NOMO-1 treated with dmso at 0.1 percent for 144 hours (cell line): ENCODE measurements at regions not wholly inside any gene's neighbourhood (a gene's known extent, or its start where the extent isn't known, plus 50 kb on each side); places are given as distances from the start of the nearest gene placed in this dataset.

Experiments used
- DNase-seq: peaks from one replicate; lab custom pipeline; 2025; ENCODE audit not compliant: unreplicated experiment; lab: John Stamatoyannopoulos, UW

- DNase-seq: no peak
Measured at GRCh38 chr1:185581961-185582725, 152.0 kb upstream of the HMCN1 start.

DNA sequence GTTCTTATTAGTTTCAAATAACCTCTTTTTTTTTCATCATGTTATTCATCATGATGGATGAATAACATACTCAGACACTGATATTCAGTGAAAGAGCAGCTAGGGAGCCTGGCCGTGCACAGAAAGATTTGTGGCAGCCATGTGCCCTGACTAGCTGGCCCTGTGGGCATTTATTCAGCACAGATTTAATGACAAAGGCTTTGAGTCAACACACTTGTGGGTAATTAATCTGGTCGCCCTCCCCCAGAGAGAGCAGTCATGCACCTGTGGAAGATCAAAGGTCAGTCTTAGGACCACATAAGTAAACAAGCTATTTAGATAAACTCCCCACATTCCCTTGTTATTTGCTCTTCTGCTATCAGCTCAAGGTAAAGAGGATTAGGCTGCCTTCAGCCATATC is 153.2 kb upstream of the HMCN1 start:
- DNase-seq: no peak

- DNase-seq: no peak
Measured at GRCh38 chr1:185578293-185578692, 155.9 kb upstream of the HMCN1 start.

GRCh38 chr1:185574139-185574875 is 159.9 kb upstream of the HMCN1 start:
- no peak for DNase-seq

DNA sequence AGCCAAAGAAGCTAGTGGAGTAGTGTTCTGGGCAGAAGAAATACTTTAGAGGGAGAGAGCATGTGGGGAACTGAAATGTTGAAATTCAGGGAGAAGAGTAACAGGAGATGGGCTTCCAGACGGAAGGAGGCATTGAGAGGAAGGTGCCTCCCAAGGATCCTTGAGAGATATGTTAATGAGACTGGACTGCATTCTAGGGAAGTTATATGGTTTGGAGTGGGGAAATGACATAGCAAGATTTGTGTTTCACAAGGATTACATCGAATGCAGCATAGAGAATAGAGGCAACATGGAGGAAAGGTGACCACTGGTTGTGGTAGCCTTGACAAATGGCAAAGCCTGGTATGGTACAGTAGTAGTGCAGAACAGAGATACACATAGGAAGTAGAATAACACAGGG is 160.5 kb upstream of the HMCN1 start:
- DNase-seq: no peak

GRCh38 chr1:185573162-185573561 is 161.0 kb upstream of the HMCN1 start:
- no peak for DNase-seq

DNA sequence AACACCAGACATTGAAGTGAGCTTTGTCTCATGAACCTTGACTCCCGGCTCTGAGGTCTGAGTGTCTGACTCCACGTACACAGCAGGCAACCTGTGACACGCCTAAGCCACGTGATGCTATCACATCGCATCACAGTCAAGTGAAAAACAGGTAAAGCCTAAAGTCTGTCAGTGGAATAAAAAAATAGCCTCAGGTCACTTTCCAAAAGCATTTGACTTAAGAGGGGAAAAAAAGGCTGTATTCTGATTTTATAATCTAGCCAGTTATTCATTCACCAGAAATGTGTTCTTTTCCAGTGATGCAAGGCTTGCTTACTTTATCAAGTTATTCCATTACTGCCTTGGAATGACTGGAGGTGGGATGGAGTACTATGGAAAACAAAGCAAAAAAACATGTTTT is 163.2 kb upstream of the HMCN1 start:
- DNase-seq: no peak

DNA sequence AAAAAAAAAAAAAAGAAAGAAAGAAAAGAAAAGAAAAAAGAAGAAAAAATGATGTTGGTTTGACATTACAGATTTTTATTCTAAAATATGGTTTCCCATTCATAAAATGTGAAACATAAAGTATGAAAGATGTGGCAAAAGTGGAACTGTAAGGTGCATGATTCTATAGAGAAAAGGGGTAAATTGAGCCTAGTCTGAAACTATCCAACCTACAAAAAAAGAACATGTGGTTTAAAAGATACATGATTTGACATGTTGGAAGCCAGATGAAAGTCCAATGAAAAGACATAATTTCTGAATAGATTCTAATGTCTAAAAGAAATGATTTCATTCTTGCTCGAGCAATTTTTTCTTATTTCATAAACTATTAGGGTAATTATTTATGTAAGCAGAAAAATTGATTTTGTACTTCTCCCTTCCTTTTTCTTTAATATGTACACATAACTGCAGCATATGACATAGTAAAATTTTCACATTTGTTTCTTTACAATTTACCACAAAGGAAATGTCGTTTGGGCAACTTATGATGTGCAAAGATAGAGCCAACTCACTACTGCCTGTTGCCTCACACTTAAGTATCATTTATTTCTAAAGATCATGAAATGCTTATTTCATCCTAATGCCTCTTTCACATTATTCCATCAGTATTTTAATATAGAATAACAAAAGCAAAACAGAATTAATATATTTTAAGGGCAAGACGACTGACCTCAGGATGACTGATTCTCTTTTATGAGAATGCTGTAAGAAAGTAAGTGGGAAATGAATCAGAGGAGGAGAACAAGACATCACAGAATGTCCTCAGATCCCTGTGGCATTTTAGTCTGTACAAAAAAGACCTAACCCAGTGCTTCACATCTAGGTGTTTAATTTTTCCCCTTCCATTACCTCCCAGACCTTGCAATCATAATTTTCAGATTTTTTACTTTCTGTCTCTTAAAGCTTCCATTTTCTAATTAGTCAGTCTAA is 165.8 kb upstream of the HMCN1 start:
- DNase-seq: peak; percentile 27

DNA sequence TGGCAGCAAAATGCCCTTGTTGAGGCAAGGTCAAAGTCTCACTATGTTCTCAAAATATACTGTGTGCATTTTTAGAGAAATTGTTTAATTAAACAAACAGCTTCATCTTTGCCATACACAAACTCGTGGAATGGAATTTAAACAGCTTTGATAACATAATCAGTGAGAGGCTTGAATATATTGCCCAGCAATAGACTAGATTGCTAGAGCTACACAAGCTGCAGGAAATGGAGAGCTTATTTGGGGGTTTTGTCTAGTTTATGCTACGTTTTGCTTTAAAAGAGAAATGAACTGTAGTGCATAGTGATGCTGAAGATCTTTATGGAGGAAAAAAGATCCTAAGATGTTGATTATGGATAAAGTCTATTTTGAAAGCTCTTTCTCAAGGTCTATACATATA is 166.8 kb upstream of the HMCN1 start:
- no peak for DNase-seq

GRCh38 chr1:185566995-185567394 is 167.2 kb upstream of the HMCN1 start:
- peak; percentile 28 for DNase-seq

DNA sequence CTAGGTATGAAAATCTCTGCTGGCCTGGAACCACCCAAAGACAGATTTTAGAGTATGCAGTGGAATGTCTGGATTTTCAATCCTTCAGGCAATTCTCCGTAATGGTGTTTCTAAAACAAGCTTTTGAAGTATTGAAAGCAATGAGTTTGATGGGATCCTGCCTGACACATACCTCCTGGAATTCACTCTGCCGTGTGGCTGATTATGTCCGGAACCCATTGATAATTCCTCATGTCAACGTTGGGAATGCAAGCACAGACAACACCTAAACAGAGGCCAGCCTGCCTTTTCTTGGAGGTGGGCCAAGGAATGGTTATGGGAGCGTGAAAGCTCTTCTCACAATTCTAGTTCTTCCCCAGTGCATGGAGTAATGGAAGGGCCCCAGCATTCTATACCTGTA is 168.9 kb upstream of the HMCN1 start:
- no peak for DNase-seq

- no peak for DNase-seq
Measured at GRCh38 chr1:185564816-185565215, 169.4 kb upstream of the HMCN1 start.

DNA sequence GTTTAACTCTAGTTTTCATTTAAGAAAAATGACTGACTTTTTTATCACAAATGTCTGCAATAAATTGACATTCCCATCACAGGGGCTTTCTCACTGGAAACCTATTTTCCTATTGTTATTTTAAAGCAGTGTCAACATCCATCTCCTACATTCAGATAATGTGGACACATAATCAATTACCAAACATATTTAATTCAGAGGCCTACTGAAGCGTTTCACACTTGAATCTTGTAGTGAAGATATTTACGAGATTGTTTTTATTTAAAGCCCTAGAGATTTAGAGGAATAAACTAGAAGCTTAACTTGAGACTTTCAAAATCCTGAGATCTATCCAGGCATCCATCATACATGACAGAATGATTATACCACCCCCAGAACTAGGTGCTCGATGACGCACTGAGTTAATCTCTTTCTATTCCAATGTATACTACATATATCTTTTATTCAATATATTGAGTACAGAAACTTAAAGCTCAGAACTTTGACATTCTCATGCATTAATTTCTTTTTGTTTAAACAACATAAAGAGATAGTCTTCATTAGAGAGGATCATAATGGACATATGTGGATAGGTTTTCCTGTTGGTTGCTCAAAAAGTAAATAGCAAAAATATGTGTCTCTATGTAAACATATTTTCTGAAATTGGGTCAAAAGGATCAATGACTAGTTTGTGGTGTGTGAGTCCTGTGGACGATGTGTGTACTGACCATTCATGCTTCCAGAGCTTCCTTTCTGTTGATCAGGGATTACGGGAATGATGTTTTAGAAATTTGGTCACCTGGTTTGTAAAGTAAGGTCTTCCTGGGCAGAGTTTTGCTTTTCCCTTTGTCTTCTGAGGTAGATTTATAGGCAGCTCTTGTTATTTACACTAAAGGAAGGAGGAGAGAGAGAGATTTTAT is 171.5 kb upstream of the HMCN1 start:
- DNase-seq: no peak

DNA sequence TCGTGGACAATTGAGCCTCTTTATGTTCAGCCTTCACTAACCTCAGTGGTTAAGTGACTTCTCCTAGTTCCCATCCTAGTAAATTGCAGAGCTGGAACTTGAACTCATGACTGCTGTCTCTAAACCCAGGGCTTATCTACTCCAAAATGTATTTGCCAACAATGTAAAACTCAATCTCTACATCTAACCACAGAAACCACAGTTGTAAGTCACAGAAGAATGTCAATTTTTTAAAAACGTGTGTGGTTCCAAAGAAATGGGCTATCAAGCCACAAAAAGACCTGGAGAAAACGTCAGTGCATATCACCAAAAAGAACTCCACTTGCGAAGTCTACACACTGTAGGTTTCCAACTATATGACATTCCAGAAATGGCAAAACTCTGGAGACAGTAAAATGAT is 172.6 kb upstream of the HMCN1 start:
- DNase-seq: no peak

DNA sequence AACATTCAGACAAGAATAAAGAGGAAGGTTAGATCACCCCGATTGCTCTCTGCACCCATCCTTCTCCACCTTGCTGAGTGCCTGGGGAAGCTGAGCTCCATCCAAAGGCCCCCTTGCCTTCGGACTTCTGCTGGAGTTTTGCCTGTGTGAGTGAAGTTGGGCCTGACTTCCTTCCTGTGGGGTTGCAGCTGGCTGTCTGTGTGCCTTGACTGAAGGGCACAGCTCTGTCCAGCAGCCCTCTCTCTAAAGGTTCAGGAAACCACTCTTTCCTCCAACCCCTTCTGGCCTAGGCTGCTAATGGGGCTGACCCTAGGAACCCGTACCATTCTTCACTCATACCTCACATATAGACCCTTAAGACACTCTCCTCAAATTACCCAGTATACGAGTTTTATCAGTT is 173.4 kb upstream of the HMCN1 start:
- no peak for DNase-seq

DNA sequence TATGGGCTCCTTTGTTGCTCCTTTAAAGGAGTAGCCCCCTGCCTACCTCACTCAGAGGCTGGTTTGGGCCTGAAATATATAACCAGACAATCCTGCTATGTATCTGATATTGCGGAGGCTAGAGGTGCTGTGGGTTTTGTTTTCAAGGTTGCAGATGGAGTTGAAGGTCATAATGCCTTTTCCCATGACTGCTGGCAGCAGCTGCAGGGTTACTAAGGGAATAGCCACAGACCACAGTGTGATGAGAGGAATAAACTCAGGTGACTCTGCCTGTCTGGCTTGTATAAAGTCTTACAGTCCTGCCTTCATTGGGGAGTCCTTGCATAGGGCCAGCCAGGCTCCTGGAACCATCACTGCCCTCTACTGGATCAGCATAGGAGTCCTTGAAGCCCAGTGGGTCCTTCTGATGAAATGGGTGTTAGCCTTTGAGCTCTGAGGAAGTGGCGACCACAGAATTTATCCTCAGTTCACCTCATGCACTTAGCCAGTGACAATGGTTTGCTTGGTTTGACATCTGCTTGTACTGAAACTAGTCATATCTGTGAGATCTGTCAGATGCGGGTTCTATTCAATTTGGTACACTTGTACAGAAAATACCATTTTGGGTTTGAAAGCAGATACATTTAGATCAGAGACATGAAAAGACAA is 174.4 kb upstream of the HMCN1 start:
- peak; percentile 62 for DNase-seq

DNA sequence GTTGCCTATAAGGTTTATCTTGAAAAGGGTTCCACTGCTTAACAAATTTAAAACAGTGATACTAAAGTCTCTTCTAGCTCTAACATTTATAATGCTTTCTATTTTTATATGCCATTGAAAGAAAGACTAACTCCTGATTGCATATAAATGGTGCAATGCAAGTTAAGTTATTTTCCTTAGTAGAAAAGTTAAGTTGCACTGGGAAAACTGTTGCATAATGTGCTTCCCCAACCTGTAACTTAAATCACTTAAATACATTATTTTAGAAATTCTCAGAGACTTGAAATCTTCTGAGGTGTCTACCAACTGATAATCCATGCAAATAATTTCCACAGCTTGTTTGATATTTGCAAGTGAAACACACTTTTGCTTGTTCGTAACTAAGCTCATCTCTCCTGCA is 175.0 kb upstream of the HMCN1 start:
- no peak for DNase-seq

DNA sequence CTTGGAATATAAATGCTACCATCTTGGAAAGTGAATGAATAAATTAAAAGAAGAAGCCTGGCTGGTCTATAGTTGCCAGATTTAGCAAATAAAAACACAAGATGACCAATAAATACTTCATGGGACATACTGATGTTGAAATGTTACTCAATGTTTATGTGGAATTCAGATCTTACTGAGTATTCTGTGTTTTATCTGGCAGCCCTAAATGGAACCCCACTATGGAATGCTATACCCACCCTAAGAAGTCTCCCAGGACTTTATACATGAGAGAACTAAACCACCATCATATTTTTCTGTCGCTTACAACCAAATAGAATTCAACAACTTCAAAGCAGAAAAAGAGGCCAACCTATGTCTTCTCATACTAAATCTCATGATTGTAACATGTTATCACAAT is 177.6 kb upstream of the HMCN1 start:
- no peak for DNase-seq

GRCh38 chr1:185555743-185556142 is 178.4 kb upstream of the HMCN1 start:
- no peak for DNase-seq

DNA sequence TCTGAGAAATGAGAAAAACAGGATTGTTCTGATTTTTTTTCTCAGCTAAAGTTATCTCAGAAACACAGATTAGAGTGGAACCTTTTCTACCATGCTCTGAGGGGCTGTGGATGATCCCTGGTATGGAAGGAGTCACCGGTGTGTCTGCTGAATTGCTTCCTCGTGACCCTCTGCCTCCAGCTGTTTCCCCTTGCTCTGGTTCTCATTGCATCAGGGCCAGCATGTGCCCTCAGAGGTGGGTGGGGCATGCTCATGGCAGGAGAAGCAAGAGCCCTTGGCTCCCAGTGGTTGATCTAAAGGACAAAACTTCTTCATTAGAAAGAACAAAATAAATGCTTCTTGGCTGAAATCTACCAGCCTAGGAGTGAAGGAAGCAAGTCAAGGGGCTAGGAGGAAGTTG is 183.2 kb upstream of the HMCN1 start:
- no peak for DNase-seq
